ENCODE measurements at regions not wholly inside any gene's neighbourhood (a gene's known extent, or its start where the extent isn't known, plus 50 kb on each side); places are given as distances from the start of the nearest gene placed in this dataset.

DNA sequence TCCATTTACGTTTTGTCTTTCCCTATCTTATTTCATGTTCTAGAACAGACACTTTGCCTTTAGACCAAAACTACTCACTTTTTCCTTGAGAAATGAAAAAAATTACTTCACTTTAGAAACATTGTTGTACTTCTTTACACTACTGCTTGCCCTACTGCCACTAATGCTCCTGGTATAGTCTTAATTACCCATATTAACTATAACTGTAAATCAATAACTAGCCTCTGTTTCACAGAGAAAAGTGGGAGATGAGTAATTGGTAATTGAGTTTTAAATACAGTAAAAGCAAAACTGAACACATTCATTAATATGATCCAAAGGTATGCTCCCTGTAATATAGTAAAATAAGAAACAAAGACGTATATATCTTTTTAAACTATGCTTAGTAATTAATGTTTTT lies 111.1 kb upstream of the JADE1 start:
- no peak overlapping the region for H3K27ac ChIP-seq (replicated peaks)
- H3K27me3 ChIP-seq (ENCODE audit: insufficient read depth, poor library complexity, severe bottlenecking), result peaks cover 2% of the 10 kb centered on the region
- no peak for TF ChIP-seq SPI1 (IDR thresholded peaks at IDR 0.05; ENCODE audit: borderline replicate concordance, low read depth)
- TF ChIP-seq, protein P1, sequence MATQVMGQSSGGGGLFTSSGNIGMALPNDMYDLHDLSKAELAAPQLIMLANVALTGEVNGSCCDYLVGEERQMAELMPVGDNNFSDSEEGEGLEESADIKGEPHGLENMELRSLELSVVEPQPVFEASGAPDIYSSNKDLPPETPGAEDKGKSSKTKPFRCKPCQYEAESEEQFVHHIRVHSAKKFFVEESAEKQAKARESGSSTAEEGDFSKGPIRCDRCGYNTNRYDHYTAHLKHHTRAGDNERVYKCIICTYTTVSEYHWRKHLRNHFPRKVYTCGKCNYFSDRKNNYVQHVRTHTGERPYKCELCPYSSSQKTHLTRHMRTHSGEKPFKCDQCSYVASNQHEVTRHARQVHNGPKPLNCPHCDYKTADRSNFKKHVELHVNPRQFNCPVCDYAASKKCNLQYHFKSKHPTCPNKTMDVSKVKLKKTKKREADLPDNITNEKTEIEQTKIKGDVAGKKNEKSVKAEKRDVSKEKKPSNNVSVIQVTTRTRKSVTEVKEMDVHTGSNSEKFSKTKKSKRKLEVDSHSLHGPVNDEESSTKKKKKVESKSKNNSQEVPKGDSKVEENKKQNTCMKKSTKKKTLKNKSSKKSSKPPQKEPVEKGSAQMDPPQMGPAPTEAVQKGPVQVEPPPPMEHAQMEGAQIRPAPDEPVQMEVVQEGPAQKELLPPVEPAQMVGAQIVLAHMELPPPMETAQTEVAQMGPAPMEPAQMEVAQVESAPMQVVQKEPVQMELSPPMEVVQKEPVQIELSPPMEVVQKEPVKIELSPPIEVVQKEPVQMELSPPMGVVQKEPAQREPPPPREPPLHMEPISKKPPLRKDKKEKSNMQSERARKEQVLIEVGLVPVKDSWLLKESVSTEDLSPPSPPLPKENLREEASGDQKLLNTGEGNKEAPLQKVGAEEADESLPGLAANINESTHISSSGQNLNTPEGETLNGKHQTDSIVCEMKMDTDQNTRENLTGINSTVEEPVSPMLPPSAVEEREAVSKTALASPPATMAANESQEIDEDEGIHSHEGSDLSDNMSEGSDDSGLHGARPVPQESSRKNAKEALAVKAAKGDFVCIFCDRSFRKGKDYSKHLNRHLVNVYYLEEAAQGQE (IDR thresholded peaks at IDR 0.05; ENCODE audit: insufficient replicate concordance, low read depth), result no peak
- TF ChIP-seq, protein P2, sequence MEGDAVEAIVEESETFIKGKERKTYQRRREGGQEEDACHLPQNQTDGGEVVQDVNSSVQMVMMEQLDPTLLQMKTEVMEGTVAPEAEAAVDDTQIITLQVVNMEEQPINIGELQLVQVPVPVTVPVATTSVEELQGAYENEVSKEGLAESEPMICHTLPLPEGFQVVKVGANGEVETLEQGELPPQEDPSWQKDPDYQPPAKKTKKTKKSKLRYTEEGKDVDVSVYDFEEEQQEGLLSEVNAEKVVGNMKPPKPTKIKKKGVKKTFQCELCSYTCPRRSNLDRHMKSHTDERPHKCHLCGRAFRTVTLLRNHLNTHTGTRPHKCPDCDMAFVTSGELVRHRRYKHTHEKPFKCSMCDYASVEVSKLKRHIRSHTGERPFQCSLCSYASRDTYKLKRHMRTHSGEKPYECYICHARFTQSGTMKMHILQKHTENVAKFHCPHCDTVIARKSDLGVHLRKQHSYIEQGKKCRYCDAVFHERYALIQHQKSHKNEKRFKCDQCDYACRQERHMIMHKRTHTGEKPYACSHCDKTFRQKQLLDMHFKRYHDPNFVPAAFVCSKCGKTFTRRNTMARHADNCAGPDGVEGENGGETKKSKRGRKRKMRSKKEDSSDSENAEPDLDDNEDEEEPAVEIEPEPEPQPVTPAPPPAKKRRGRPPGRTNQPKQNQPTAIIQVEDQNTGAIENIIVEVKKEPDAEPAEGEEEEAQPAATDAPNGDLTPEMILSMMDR (IDR thresholded peaks at IDR 0.05; ENCODE audit: insufficient read depth, low read length), result no peak
- TF ChIP-seq GABPA (IDR thresholded peaks at IDR 0.05; ENCODE audit: low read depth), result no peak
- TF ChIP-seq POLR2AphosphoS5 (IDR thresholded peaks at IDR 0.05; ENCODE audit: low read depth), result no peak
- H3K4me3 ChIP-seq (replicated peaks; ENCODE audit: insufficient read depth, low read length), result no peak overlapping the region
- DNase-seq (ENCODE audit: low read depth in 1 of 2, low spot score in 1 of 2), result no peak

DNA sequence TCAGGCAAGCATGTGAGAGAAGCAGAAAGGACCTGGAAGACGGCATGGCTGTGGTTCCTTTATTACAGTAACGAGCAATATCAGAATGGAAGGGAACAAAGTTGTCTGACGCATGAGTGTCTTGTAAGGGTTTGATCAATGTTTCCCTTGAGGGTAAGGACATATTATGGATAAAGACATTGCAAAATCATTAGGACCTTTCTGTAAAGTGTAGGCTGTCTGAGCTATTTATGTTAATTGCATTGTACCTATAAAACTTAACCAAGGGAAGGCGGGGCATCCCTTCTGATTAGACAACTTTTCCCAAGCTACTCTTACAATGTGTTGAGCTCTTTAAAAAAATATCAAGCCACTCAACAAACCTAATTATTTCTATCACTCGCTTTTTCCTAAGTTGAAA lies 112.2 kb upstream of the JADE1 start:
- no peak for DNase-seq (ENCODE audit: low read depth in 1 of 2, low spot score in 1 of 2)
- no peak overlapping the region for H3K27ac ChIP-seq (replicated peaks)
- H3K4me3 ChIP-seq (replicated peaks; ENCODE audit: insufficient read depth, low read length), result no peak overlapping the region
- TF ChIP-seq POLR2AphosphoS5 (IDR thresholded peaks at IDR 0.05; ENCODE audit: low read depth), result no peak
- no peak for TF ChIP-seq SPI1 (IDR thresholded peaks at IDR 0.05; ENCODE audit: borderline replicate concordance, low read depth)
- no peak for TF ChIP-seq GABPA (IDR thresholded peaks at IDR 0.05; ENCODE audit: low read depth)
- TF ChIP-seq, protein P2 (IDR thresholded peaks at IDR 0.05; ENCODE audit: insufficient read depth, low read length), result no peak
- TF ChIP-seq, protein P1 (IDR thresholded peaks at IDR 0.05; ENCODE audit: insufficient replicate concordance, low read depth), result no peak
- H3K27me3 ChIP-seq (ENCODE audit: insufficient read depth, poor library complexity, severe bottlenecking), result peaks cover 2% of the 10 kb centered on the region

DNA sequence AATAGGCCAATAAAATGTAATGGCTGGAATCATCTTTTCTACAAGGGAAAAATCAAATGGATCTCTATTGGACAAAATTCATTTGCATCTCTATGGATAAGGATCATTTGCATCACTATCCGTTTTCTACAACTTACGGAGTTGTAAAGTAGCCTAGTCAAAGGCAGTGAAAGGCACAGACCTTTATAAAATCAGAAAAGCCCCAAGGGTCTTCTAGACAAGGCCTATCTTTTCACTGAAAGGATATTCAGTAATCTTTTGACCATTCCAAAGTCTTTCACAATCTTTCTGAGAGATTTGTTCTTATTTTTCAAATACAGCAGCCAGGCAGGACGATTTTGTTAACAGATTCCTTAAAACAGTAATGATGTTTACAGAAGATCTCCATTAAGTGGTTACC lies 119.5 kb upstream of the JADE1 start:
- H3K27me3 ChIP-seq (ENCODE audit: insufficient read depth, poor library complexity, severe bottlenecking), result peaks cover 2% of the 10 kb centered on the region
- no peak overlapping the region for H3K27ac ChIP-seq (replicated peaks)
- TF ChIP-seq, protein P2 (IDR thresholded peaks at IDR 0.05; ENCODE audit: insufficient read depth, low read length), result no peak
- no peak for DNase-seq (ENCODE audit: low read depth in 1 of 2, low spot score in 1 of 2)
- no peak overlapping the region for H3K4me3 ChIP-seq (replicated peaks; ENCODE audit: insufficient read depth, low read length)

DNA sequence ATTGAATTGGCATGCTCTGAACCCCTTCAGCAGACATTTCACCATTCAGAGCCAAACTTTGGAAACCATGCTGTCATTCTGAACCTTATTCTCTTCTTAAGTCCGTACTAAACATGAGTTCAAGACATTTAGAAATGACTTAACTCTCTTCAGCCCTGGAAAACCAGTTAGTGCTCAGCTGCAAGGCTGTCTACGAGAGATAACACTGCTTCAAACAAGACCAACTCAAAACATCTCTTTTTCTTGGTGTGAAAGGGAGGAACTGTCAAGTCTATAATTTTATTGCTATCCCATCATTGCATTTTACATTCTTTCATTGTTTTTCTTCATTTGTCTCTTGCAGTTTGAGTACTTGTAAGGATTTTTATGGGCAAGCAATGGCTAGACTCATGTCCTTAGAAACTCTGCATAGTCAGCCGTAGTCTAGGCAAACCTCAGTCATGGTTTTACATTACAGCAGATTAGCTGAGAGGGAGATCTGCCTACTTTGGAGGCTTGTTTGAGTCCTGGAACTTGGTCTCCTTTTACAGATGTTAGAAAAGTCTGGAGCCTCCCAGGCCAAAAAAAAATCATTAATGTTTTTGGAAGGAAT lies 120.6 kb upstream of the JADE1 start:
- no peak for TF ChIP-seq GABPA (IDR thresholded peaks at IDR 0.05; ENCODE audit: low read depth)
- TF ChIP-seq, protein P1 (IDR thresholded peaks at IDR 0.05; ENCODE audit: insufficient replicate concordance, low read depth), result no peak
- no peak for TF ChIP-seq POLR2AphosphoS5 (IDR thresholded peaks at IDR 0.05; ENCODE audit: low read depth)
- no peak for TF ChIP-seq SPI1 (IDR thresholded peaks at IDR 0.05; ENCODE audit: borderline replicate concordance, low read depth)
- TF ChIP-seq, protein P2 (IDR thresholded peaks at IDR 0.05; ENCODE audit: insufficient read depth, low read length), result no peak
- no peak for DNase-seq (ENCODE audit: low read depth in 1 of 2, low spot score in 1 of 2)
- no peak overlapping the region for H3K4me3 ChIP-seq (replicated peaks; ENCODE audit: insufficient read depth, low read length)
- peaks cover 2% of the 10 kb centered on the region for H3K27me3 ChIP-seq (ENCODE audit: insufficient read depth, poor library complexity, severe bottlenecking)
- no peak overlapping the region for H3K27ac ChIP-seq (replicated peaks)
